ENCODE measurements at regions not wholly inside any gene's neighbourhood (a gene's known extent, or its start where the extent isn't known, plus 50 kb on each side); places are given as distances from the start of the nearest gene placed in this dataset.

- TF ChIP-seq ZNF462 (CRISPR knock-in tag; IDR thresholded peaks at IDR 0.05) (no peak), ZNF331 (CRISPR knock-in tag; IDR thresholded peaks at IDR 0.05; ENCODE audit: low read depth) (no peak), ZNF114 (CRISPR knock-in tag; IDR thresholded peaks at IDR 0.05) (no peak), ETS1 (IDR thresholded peaks at IDR 0.05) (no peak), STAT1 (IDR thresholded peaks at IDR 0.05; ENCODE audit: unreplicated experiment) (no peak)
These were observed 263.5 kb downstream of the YTHDC2 start (continued) for GRCh38 chr5:113776832-113777525.

GRCh38 chr5:113778147-113778546 lies 264.7 kb downstream of the YTHDC2 start:
- ATAC-seq (no peak), DNase-seq (ENCODE audit: low spot score) (no peak)
- H3K4me3 ChIP-seq, result no peak overlapping the region
- peaks cover 20% of the 10 kb centered on the region for H3K4me1 ChIP-seq (ENCODE audit: insufficient read depth)
- Mint-ChIP-seq H3K27ac (no peak overlapping the region), H3K4me1 (peaks cover 17% of the 10 kb centered on the region), H3K4me3 (no peak overlapping the region), H3K27me3 (ENCODE audit: insufficient read depth, low read depth, poor library complexity) (peaks cover 1% of the 10 kb centered on the region), H3K36me3 (ENCODE audit: low read depth) (peaks cover 6% of the 10 kb centered on the region), H3K9me3 (peaks cover 6% of the 10 kb centered on the region; the same call in 2 of the 3 replicates)
- no peaks in the 10 kb centered on the region for H3K79me2 ChIP-seq (replicated peaks; ENCODE audit: insufficient read depth)
- H2AFZ ChIP-seq, result no peak overlapping the region
- H3K27ac ChIP-seq (ENCODE audit: low read depth), result no peak overlapping the region
- H4K20me1 ChIP-seq (replicated peaks; ENCODE audit: insufficient read depth), result no peaks in the 10 kb centered on the region
- no peak overlapping the region for H3K4me2 ChIP-seq
- no peaks in the 10 kb centered on the region for H3F3A ChIP-seq (replicated peaks; ENCODE audit: low read depth)
- H3K9me2 ChIP-seq (ENCODE audit: insufficient read depth), result peaks cover 15% of the 10 kb centered on the region
- no peaks in the 10 kb centered on the region for H3K27me3 ChIP-seq (ENCODE audit: insufficient read depth)
- no peaks in the 10 kb centered on the region for H3K36me3 ChIP-seq (ENCODE audit: insufficient read depth)
- TF ChIP-seq CREB1 (CRISPR knock-in tag; IDR thresholded peaks at IDR 0.05; ENCODE audit: low read depth), result no peak
- TF ChIP-seq ZNF462 (CRISPR knock-in tag; IDR thresholded peaks at IDR 0.05), result no peak
- TF ChIP-seq ZNF331 (CRISPR knock-in tag; IDR thresholded peaks at IDR 0.05; ENCODE audit: low read depth), result no peak
- no peak for TF ChIP-seq JUNB (IDR thresholded peaks at IDR 0.05; ENCODE audit: unreplicated experiment)
